HepG2 (cell line): ENCODE measurements at regions not wholly inside any gene's neighbourhood (a gene's known extent, or its start where the extent isn't known, plus 50 kb on each side); places are given as distances from the start of the nearest gene placed in this dataset.

Experiments used
- ATAC-seq: fragments of 200-7000 bp; cut with Tn5 transposase; 3 replicates; pipeline ENCODE4 v1.9.1; 2020; ENCODE audit warnings: mild to moderate bottlenecking, moderate library complexity
- BruUV-seq: library from RNA; stranded (reverse); fragments of 400-500 nt; replicated peaks from 2 replicates; lab custom pipeline; 2021; lab: Mats Ljungman, UMichigan
- CTCF ChIA-PET: fragments of 300-600 bp; formaldehyde crosslinking; extraction: SDS; loops from one replicate; lab custom pipeline; 2021; ENCODE audit warnings: low total read pairs, inconsistent platforms, low intra/inter-chr PET ratio; lab: Yijun Ruan, JAX
- POLR2A ChIA-PET: fragments of 350-600 bp; sonication (Branson Sonifier 250); formaldehyde crosslinking; loops from one replicate; lab custom pipeline; 2020; ENCODE audit warnings: antibody characterized with exemption, inconsistent platforms; lab: Yijun Ruan, JAX
- DNase-seq: peaks from one replicate; pipeline ENCODE4 v3.0.0-alpha.2; 2015; ENCODE audit warnings: low spot score
- FAIRE-seq: peaks from 3 replicates; lab custom pipeline; 2011; peaks lifted over from hg19 to GRCh38; lab: Jason Lieb, UNC
- H2AFZ ChIP-seq: one replicate; pipeline ENCODE4 v1.6.1; 2011; ENCODE audit warnings: low read length, inconsistent platforms
- H3K27ac ChIP-seq: fragments of 300-600 bp; 3 replicates; pipeline ENCODE4 v1.8.0; 2011; ENCODE audit warnings: mixed run types, mild to moderate bottlenecking, mixed read lengths, low read length, inconsistent platforms; ENCODE audit not compliant: insufficient read depth; ENCODE audit errors: extremely low read length
- H3K27me3 ChIP-seq, 2 experiments: fragments of 200-600 bp in 1 of 2; 2 replicates in 1 of 2; 3 replicates in 1 of 2; pipeline versions ENCODE4 v1.6.0 to v1.8.0; 2011; ENCODE audit warnings: low read length in 2 of 2, mild to moderate bottlenecking in 2 of 2, moderate library complexity in 2 of 2, inconsistent platforms in 1 of 2; ENCODE audit not compliant: insufficient read depth in 2 of 2, control insufficient read depth in 1 of 2
- H3K36me3 ChIP-seq, 2 experiments: fragments of 200-600 bp in 1 of 2; replicated peaks in 1 of 2; 2 replicates in 1 of 2; 3 replicates in 1 of 2; pipeline versions ENCODE4 v1.5.1 to v1.8.0; 2011; ENCODE audit warnings: low read length in 2 of 2, inconsistent platforms in 1 of 2; ENCODE audit not compliant: insufficient read depth in 2 of 2, control insufficient read depth in 1 of 2
- H3K4me1 ChIP-seq: 2 replicates; pipeline ENCODE4 v1.5.1; 2012; ENCODE audit warnings: low read length, inconsistent platforms; ENCODE audit not compliant: insufficient read depth
- H3K4me2 ChIP-seq: 2 replicates; pipeline ENCODE4 v1.6.0; 2011; ENCODE audit warnings: low read depth, low read length, inconsistent platforms
- H3K4me3 ChIP-seq, 3 experiments: fragments of 200-600 bp in 1 of 3; sonication (generic), shearing (Covaris generic) in 1 of 3; replicated peaks in 1 of 3; 2 replicates each; pipeline ENCODE4 v1.5.1; 2011 to 2016; ENCODE audit warnings: low read length in 3 of 3, inconsistent platforms in 2 of 3, low read depth in 2 of 3, mild to moderate bottlenecking in 2 of 3, control low read depth in 1 of 3, mixed read lengths in 1 of 3; ENCODE audit not compliant: insufficient read depth in 1 of 3
- H3K79me2 ChIP-seq: one replicate; pipeline ENCODE4 v1.6.1; 2011; ENCODE audit warnings: low read length, inconsistent platforms; ENCODE audit not compliant: insufficient read depth
- H3K9ac ChIP-seq: 2 replicates; pipeline ENCODE4 v1.6.0; 2011; ENCODE audit warnings: mild to moderate bottlenecking, low read depth, low read length, inconsistent platforms; ENCODE audit not compliant: insufficient read depth
- H3K9me3 ChIP-seq: 2 replicates; pipeline ENCODE4 v1.5.1; 2012; ENCODE audit warnings: mild to moderate bottlenecking, low read length
- H4K20me1 ChIP-seq: 2 replicates; pipeline ENCODE4 v1.6.0; 2011; ENCODE audit warnings: inconsistent platforms, mild to moderate bottlenecking, low read length, moderate library complexity; ENCODE audit not compliant: insufficient read depth
- MAFF ChIP-seq: IDR thresholded peaks from 2 replicates; pipeline ENCODE4 v1.6.1; 2011; ENCODE audit warnings: low read depth, low read length, improper control_type of control experiment
- MAFG ChIP-seq: sonication (generic); formaldehyde crosslinking; IDR thresholded peaks from 2 replicates; pipeline ENCODE4 v1.5.1; 2020; ENCODE audit warnings: mild to moderate bottlenecking, missing genetic modification reagents
- NFYB ChIP-seq: sonication (generic); formaldehyde crosslinking; IDR thresholded peaks from 2 replicates; pipeline ENCODE4 v1.4.0; 2020; ENCODE audit warnings: missing genetic modification reagents
- PPARG ChIP-seq: conservative IDR thresholded peaks from 2 replicates; pipeline ENCODE4 v1.6.1; 2016; ENCODE audit warnings: missing biosample characterization, missing genetic modification reagents
- SAP130 ChIP-seq: IDR thresholded peaks from 2 replicates; pipeline ENCODE4 v1.6.1; 2016; ENCODE audit warnings: low read depth
- SIN3B ChIP-seq: fragments of 150-350 bp; IDR thresholded peaks from 2 replicates; pipeline ENCODE4 v1.6.1; 2014; ENCODE audit warnings: low read length
- ZFAT ChIP-seq: sonication (generic); formaldehyde crosslinking; conservative IDR thresholded peaks from 2 replicates; pipeline ENCODE4 v1.8.1; 2023; ENCODE audit warnings: missing genetic modification reagents, inconsistent platforms
- ZSCAN22 ChIP-seq: sonication (generic); formaldehyde crosslinking; IDR thresholded peaks from 2 replicates; pipeline ENCODE4 v1.4.0; 2020; ENCODE audit warnings: mild to moderate bottlenecking, missing genetic modification reagents
- WGBS: methylation state at CpG from one replicate; pipeline ENCODE4 v1.1.6; 2017; ENCODE audit warnings: low lambda C conversion rate; 5-methylcytosine and 5-hydroxymethylcytosine counted together
- in situ Hi-C: cut with HindIII; loops from 2 replicates; pipeline ENCODE4 v1.10.0; 2017; ENCODE audit warnings: low pct_unique_long_range_greater_than_20kb; ENCODE audit not compliant: extremely low pct_ligation_motif_present
- intact Hi-C: fragments of 100-400 bp; cut with micrococcal nuclease; formaldehyde crosslinking; loops from one replicate; pipeline ENCODE4 v1.10.0; 2022; ENCODE audit not compliant: unreplicated experiment
- TF ChIP-seq, protein P1 (sequence below), 2 experiments: sonication (generic) in 1 of 2; formaldehyde crosslinking in 1 of 2; IDR thresholded peaks; 2 replicates each; pipeline versions ENCODE4 v1.5.1 to v1.6.1; 2011 to 2020; ENCODE audit warnings: borderline replicate concordance in 1 of 2, low read depth in 1 of 2, low read length in 1 of 2, mild to moderate bottlenecking in 1 of 2, missing genetic modification reagents in 1 of 2, moderate library complexity in 1 of 2

GRCh38 chr5:53172630-53173029 lies 63.1 kb upstream of the MOCS2 start:
- Histone ChIP-seq H3K79me2 (no peaks in the 10 kb centered on the region), H2AFZ (no peak overlapping the region), H3K4me3 (no peak overlapping the region), H3K4me2 (no peak overlapping the region), H3K4me1 (no peaks in the 10 kb centered on the region), H3K9me3 (no peaks in the 10 kb centered on the region), H4K20me1 (no peaks in the 10 kb centered on the region), H3K9ac (no peak overlapping the region), H3K27ac (no peak overlapping the region), H3K27me3 (no peaks in the 10 kb centered on the region; a peak in 2 of 5 replicates), H3K36me3 (no peaks in the 10 kb centered on the region)
- POLR2A ChIA-PET = no interaction called here
- 57% methylated on average over 5 of the region's 5 CpGs for WGBS
- ATAC-seq (no peak), DNase-seq (no peak), FAIRE-seq (no peak)
- CTCF ChIA-PET = no interaction called here
- no TSS peak for BruUV-seq
- intact Hi-C loops = loop anchor here (5.0 kb wide), 1 partner anchor 255 kb away; no protein-coding TSS in a partner anchor
- in situ Hi-C loops = loop anchor here (10.0 kb wide), 1 partner anchor 1052 kb away; no protein-coding TSS in a partner anchor
- no peak for TF ChIP-seq ZSCAN22 (CRISPR knock-in tag)
- no peak for TF ChIP-seq MAFF
- TF ChIP-seq NFYB (CRISPR knock-in tag) = no peak
- no peak for TF ChIP-seq SIN3B
- no peak for TF ChIP-seq PPARG
- TF ChIP-seq MAFG (CRISPR knock-in tag) = no peak
- TF ChIP-seq ZFAT = no peak
- TF ChIP-seq, protein P1, sequence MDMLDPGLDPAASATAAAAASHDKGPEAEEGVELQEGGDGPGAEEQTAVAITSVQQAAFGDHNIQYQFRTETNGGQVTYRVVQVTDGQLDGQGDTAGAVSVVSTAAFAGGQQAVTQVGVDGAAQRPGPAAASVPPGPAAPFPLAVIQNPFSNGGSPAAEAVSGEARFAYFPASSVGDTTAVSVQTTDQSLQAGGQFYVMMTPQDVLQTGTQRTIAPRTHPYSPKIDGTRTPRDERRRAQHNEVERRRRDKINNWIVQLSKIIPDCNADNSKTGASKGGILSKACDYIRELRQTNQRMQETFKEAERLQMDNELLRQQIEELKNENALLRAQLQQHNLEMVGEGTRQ (IDR thresholded peaks at IDR 0.05; ENCODE audit: low read depth, low read length) = no peak
- TF ChIP-seq, protein P1 (CRISPR knock-in tag; IDR thresholded peaks at IDR 0.05; ENCODE audit: borderline replicate concordance) = no peak
- TF ChIP-seq SAP130 (CRISPR knock-in tag) = no peak
